Astrocyte (in vitro differentiated cells and primary cell): ENCODE measurements at regions not wholly inside any gene's neighbourhood (a gene's known extent, or its start where the extent isn't known, plus 50 kb on each side); places are given as distances from the start of the nearest gene placed in this dataset.

ENCODE experiments used
- EZH2 ChIP-seq: IDR thresholded peaks from 2 replicates; pipeline ENCODE4 v1.6.1; 2012; ENCODE audit warnings: mild to moderate bottlenecking, low read length, inconsistent platforms; ENCODE audit not compliant: insufficient read depth
- TF ChIP-seq, protein P1 (sequence below): IDR thresholded peaks from 2 replicates; pipeline ENCODE4 v1.5.1; 2011; ENCODE audit warnings: low read depth, mild to moderate bottlenecking, inconsistent platforms, low read length, moderate library complexity; ENCODE audit not compliant: insufficient read depth

DNA sequence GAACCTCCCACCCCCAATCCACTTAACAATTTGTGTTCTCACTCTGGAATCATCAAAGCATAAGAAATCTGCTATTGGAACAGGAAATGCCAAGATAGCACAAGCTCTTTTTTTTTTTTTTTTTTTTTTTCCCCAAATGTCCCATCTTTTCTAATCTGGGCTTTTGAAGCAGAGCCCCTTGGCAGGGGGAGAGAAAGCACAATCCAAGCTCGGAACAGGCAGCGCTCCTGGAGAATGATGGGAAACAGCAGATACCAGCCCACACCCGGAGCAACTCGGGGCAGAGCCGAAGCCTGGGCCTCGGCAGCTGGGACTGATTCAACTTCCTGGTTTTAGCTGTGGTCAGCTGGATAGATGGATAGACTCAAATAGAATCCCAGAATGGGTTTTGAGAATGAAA lies 235.1 kb downstream of the QDPR start:
- no peak for TF ChIP-seq EZH2
- TF ChIP-seq, protein P1, sequence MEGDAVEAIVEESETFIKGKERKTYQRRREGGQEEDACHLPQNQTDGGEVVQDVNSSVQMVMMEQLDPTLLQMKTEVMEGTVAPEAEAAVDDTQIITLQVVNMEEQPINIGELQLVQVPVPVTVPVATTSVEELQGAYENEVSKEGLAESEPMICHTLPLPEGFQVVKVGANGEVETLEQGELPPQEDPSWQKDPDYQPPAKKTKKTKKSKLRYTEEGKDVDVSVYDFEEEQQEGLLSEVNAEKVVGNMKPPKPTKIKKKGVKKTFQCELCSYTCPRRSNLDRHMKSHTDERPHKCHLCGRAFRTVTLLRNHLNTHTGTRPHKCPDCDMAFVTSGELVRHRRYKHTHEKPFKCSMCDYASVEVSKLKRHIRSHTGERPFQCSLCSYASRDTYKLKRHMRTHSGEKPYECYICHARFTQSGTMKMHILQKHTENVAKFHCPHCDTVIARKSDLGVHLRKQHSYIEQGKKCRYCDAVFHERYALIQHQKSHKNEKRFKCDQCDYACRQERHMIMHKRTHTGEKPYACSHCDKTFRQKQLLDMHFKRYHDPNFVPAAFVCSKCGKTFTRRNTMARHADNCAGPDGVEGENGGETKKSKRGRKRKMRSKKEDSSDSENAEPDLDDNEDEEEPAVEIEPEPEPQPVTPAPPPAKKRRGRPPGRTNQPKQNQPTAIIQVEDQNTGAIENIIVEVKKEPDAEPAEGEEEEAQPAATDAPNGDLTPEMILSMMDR: no peak
